Uterus (tissue), 2 donors: ENCODE measurements at regions not wholly inside any gene's neighbourhood (a gene's known extent, or its start where the extent isn't known, plus 50 kb on each side); places are given as distances from the start of the nearest gene placed in this dataset.

Experiments
- CTCF ChIP-seq, 4 experiments: fragments of 200-600 bp in 2 of 4; fragments of 450-650 bp in 2 of 4; sonication (generic) in 2 of 4; IDR thresholded peaks; one replicate each; pipeline ENCODE4 v1.5.1; 2016 to 2019; ENCODE audit warnings: antibody characterized with exemption in 4 of 4, mild to moderate bottlenecking in 2 of 4, moderate library complexity in 1 of 4
- POLR2A ChIP-seq, 2 donors: fragments of 450-650 bp; IDR thresholded peaks; one replicate each; pipeline ENCODE4 v1.6.1; 2016; ENCODE audit warnings: antibody characterized with exemption in 2 of 2, mild to moderate bottlenecking in 1 of 2, moderate library complexity in 1 of 2

DNA sequence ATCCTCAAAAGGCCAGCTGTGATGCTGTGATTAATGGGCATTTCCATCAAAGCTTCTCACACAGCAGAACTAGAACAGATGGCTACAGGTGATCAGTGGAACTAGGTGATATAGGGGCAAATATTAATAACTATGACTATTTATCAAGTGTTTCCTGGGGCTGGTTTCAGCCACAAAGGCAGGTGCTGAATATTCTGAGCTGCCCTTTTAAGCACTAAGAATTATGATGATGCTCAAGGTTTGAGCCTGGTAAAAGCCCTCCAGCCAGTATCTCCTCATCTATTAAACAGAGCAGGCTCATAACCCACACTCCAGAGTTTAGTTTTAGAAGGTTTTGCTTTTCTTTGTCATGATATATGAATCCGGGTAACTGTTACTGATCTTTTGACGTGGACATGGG lies 129.5 kb upstream of the ACP3 start:
- no peak for TF ChIP-seq CTCF (IDR thresholded peaks at IDR 0.05)
- TF ChIP-seq POLR2A (IDR thresholded peaks at IDR 0.05), result no peak
